ENCODE measurements at regions not wholly inside any gene's neighbourhood (a gene's known extent, or its start where the extent isn't known, plus 50 kb on each side); places are given as distances from the start of the nearest gene placed in this dataset.
"Not testable (repeated sequence)": the region's sequence is repeated elsewhere in the genome, so short reads cannot be mapped to it uniquely, and the experiment has no call there.

DNA sequence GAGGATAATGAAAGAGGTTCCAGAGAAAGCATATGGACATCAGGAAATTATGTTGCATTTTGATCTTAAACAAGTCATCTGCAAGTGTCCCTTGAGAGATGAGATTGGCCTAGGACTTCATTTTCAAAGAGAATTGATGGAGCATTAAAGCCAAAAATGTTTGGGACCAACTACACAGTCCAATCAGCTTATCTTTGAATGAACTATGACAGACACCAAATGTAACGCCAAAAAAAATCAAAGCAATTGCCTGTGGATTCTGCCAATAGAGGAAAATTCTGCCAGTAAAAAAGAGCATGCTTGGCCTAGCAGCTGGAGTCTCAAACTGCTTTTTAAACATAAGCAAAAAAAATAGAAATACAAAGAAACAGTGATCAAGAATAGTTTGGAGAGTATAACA is 594.5 kb upstream of the CHAC2 start:
- CTCF ChIA-PET = no interaction called here
- POLR2A ChIA-PET = no interaction called here

- ChIA-PET POLR2A (no interaction called here), CTCF (no interaction called here)
Measured at GRCh38 chr2:53170466-53170865, 597.1 kb upstream of the CHAC2 start.

DNA sequence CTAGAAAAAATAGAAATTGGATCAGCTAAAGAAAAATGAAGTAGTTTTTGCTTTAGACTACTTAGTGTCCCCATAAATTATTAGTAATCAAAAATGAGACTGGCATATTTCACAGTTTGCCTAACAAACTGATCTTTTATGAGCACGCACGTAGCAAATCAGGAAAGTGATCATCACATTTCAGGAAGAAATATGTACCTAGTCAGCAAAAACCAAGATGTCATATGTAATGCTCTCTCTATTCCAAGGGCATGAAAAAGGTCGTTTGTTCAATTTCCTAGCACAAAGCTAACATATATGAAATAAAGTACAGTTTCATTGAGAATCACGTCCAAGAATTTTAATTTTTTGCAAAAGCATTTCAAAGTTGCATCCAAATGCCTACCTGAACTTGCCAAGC is 600.4 kb upstream of the CHAC2 start:
- ChIA-PET POLR2A (no interaction called here), CTCF (no interaction called here)

DNA sequence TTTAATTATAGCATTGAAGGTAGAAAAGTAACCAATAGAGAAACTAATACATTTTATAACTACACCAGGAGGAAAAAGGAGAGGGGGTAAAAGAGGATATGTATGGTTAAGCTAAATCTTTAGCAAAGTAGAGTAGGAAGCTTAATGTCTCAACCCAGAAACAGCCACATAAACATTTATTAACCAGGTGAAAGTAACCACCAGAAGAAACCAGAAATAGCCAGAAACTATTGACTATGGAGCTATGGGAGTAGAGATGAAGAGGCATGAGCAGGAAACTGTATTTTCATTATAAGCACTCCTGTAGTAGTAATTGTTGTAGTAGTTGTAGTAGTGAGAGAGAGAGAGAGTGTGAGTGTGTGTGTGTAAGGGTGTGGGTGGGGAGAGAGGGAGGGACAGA is 617.5 kb upstream of the CHAC2 start:
- ChIA-PET CTCF (no interaction called here), POLR2A (no interaction called here)

DNA sequence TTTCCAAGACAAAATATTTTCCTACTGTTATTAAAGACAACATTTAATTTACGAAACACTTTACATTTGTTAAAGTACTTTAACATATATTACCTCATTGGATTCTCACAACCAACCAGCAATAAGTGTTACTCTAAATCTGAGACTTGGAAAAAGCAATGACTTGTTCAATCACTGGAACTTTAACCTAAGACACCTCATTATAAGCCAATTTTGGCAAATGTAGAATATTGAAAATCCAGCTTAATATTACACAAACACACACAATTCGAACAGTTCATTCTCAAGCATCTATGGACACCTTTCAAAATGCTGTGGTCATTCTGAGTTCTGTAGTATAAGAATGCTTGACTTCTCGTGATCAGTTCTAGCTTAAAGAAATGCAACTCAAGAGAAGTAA is 619.4 kb upstream of the CHAC2 start:
- POLR2A ChIA-PET = no interaction called here
- CTCF ChIA-PET = no interaction called here

GRCh38 chr2:53131416-53131815 is 636.2 kb upstream of the CHAC2 start:
- CTCF ChIA-PET = no interaction called here
- POLR2A ChIA-PET = no interaction called here

DNA sequence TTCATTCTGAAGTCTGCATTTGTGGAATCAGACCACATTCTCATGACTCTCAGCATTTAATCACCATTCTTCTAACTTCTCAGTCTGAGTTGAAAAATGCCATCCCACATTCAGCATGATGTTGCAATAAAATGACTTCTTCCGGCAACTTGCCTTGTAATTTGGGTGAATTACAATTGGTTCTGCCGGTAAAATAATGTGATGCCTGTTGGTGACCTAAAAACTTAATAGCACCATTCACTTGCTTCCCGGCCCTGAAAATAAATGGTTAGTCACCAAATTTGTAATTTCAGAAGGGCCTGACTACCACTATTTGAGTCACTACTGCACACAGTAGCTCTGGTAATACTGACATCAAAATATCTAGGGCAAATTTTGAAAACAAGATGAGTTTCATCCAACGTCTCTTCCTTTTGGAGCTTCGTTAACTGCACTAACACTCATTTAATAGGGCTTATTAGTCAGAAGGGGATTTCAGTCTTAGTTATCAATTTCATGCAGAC is 637.1 kb upstream of the CHAC2 start:
- CTCF ChIA-PET = no interaction called here
- POLR2A ChIA-PET = no interaction called here

DNA sequence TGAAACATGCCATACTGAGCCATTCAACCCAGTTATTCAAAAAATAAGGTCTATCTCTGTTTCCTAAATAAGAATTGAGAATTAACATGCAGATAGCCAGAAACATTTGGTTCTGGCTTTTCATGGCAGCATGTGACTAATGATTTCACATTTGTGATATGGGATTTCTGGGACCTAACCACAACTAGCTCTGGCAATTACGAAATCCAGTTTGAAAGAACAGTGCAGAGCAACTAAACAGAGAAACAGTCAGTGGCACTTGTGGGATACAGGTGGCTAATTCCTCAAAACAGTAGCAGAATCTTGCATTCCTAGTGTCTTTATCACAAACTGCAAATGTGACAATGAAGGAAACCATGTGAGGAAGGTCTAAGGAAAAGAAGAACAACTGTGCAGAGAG is 637.8 kb upstream of the CHAC2 start:
- CTCF ChIA-PET = no interaction called here
- POLR2A ChIA-PET = no interaction called here

GRCh38 chr2:53127061-53127650 is 640.4 kb upstream of the CHAC2 start:
- ChIA-PET POLR2A (no interaction called here), CTCF (no interaction called here)

DNA sequence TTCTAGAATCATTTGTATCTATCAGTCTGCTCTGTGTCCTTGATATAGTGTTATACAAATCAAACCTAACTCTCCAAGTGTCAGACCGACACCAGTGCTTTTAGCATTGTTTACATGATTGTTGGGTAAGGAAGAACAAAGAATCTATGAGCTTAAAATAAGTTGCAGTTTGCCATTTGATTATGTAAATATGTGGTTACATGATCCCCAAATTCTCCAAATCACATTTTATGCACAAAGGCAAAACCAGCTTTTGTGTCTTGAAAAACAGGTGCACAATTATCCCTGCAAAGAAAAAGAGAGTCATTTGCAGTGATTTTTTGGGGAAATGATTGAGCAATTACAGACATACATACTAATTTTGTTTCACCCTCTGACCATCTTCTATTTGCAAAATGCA is 652.6 kb upstream of the CHAC2 start:
- POLR2A ChIA-PET = no interaction called here
- CTCF ChIA-PET = no interaction called here

DNA sequence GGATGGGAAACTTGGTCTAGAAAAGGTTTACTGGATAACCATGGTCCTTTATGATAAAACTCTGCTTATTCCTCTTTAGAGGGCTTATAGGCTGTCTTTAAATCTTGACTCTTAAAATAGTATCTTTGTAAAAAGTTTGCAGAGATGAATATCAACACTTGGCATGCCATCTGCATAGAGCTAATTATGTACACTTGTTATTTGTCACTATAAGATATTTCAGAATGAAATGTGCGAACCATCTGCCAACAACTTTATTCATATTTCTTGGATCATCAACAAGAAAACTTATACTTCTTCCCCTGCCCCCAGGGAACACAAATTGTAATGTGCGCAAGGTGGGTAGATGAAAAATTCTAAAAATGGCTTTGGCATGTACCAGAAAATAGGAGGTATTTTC is 653.0 kb upstream of the CHAC2 start:
- ChIA-PET CTCF (no interaction called here), POLR2A (no interaction called here)

GRCh38 chr2:53112408-53112807 is 655.2 kb upstream of the CHAC2 start:
- POLR2A ChIA-PET, CTCF ChIA-PET: not testable (repeated sequence)

DNA sequence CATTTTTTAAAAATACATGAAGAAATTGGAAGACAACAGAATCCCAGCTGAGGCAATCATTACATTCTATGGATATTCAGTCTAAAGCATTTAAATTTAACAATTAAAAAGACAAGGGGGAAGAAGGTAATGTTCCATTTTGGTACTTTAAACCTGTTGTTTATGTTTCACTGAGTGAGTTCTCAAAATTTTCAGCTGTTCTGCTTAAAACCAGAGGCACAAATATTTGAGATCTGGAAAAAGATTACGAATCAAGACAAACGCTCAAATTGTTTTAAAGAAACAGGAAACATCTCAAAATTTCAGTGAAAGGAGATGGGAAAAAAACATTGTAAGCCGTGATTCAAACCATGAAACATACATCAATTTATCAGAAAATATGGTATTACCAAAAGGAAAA is 656.2 kb upstream of the CHAC2 start:
- ChIA-PET POLR2A (no interaction called here), CTCF (no interaction called here)

DNA sequence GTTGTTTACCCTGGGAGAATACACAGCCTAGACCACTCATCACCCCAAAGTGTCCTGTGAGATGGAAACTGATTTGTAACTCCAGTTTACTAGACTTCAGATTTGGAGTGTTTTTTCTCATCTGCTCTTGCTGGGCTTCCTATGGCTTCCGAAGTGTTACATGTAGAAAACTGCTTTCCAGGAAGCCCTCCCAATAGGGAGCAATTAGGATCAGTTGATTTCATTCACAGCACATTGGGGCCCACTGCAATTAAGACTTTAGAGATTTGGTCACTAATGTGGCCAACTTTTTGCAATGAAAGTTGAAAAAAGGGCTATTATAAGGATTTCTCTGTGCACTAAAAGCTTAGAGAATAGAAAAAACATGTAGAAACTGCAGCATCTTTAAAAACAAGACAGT is 656.6 kb upstream of the CHAC2 start:
- ChIA-PET CTCF (no interaction called here), POLR2A (no interaction called here)

- ChIA-PET POLR2A (no interaction called here), CTCF (no interaction called here)
Measured at GRCh38 chr2:53108246-53108645, 659.4 kb upstream of the CHAC2 start.

- CTCF ChIA-PET = no interaction called here
- POLR2A ChIA-PET = no interaction called here
Measured at GRCh38 chr2:53104263-53104662, 663.3 kb upstream of the CHAC2 start.

DNA sequence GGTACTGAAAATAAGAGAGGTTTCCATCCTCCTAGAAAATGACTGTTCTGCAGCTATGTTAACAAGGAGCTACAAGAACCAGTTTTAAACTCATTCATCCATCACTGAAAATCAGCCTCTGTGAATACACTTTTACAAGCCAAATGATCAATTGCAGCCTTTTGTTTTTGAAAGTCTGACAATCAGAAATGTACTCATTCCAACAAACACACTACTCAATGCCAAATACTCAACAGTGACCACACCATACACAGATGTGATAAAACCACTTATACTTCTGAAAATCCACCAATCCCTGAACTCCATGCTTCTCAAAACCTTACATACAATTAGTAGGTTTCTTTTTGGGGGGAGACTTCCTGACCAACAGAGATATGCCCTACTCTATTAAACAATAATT is 663.9 kb upstream of the CHAC2 start:
- CTCF ChIA-PET = no interaction called here
- POLR2A ChIA-PET = no interaction called here

DNA sequence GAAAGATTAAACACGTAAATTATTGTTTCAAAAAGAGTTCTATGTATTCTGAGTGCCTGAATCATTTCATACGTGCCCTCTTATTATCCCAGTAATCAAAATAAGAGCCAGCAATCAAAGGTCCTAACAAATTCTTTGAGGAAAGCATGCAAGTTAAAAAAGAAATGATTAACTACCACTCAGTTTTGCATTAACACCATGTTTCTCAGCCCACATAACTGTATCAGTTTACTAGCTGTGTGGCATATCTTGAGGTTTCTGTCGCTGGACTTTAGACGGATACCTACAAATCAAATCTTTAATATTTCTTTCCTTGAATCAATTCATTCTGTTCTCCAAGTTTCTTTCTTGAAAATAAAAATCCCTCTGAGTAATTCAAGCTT is 668.9 kb upstream of the CHAC2 start:
- POLR2A ChIA-PET = no interaction called here
- CTCF ChIA-PET = no interaction called here

- ChIA-PET POLR2A (no interaction called here), CTCF (no interaction called here)
Measured at GRCh38 chr2:53096351-53096750, 671.3 kb upstream of the CHAC2 start.

- ChIA-PET CTCF (no interaction called here), POLR2A (no interaction called here)
Measured at GRCh38 chr2:53095664-53096063, 671.9 kb upstream of the CHAC2 start.

DNA sequence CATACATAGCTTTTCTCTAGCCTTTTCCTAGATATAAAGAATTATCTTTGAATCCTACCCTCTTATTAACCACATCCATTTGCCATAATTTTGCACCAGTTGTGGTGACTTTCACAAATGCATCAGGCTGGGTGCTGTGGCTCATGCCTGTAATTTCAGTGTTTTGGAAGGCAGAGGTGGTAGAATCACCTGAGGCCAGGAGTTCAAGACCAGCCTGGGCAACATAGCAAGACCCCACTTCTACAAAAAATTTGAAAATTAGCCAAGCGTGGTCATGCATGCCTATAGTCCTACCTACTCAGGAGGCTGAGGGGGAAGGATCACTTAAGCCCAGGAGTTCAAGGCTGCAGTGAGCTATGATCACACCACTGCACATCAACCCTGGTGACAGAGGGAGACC is 672.4 kb upstream of the CHAC2 start:
- ChIA-PET CTCF (no interaction called here), POLR2A (no interaction called here)

DNA sequence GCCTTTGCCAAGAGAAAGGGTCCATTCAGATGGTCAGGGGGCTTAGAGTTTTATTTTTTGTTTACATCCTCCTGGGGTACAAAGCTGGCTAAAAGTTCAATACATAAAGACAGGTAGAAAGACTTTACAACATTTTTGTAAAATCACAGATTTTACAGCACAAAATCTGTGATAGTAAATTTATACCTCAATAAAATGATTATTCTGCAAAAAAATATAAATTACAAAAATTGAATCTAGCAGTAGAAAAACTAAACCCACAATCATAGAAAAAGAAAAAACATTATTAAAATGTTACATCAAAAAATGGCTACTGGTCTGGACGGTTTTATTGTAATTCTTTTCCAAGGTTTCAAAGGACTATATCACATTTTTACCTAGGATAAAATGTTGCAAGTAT is 674.2 kb upstream of the CHAC2 start:
- CTCF ChIA-PET = no interaction called here
- POLR2A ChIA-PET = no interaction called here

- ChIA-PET POLR2A (no interaction called here), CTCF (no interaction called here)
Measured at GRCh38 chr2:53091183-53091582, 676.4 kb upstream of the CHAC2 start.

Data from activated CD8-positive, alpha-beta memory T cell treated with anti-CD3 and anti-CD28 coated beads for 36 hours (primary cell).